ENCODE measurements at regions not wholly inside any gene's neighbourhood (a gene's known extent, or its start where the extent isn't known, plus 50 kb on each side); places are given as distances from the start of the nearest gene placed in this dataset.

GRCh38 chr11:106217456-106217855 lies 140.0 kb downstream of the AASDHPPT start:
- no peak for DNase-seq

- no peak for DNase-seq
Observed at GRCh38 chr11:106218106-106218505, 140.6 kb downstream of the AASDHPPT start.

GRCh38 chr11:106222626-106223025 lies 145.2 kb downstream of the AASDHPPT start:
- DNase-seq = no peak

- no peak for DNase-seq
Observed at GRCh38 chr11:106224172-106224571, 146.7 kb downstream of the AASDHPPT start.

- no peak for DNase-seq
Observed at GRCh38 chr11:106228996-106229395, 151.5 kb downstream of the AASDHPPT start.

- no peak for DNase-seq
Observed at GRCh38 chr11:106231591-106231990, 154.1 kb downstream of the AASDHPPT start.

GRCh38 chr11:106233191-106233590 lies 155.7 kb downstream of the AASDHPPT start:
- DNase-seq = no peak

- DNase-seq = no peak
Observed at GRCh38 chr11:106234794-106235193, 157.3 kb downstream of the AASDHPPT start.

GRCh38 chr11:106236295-106236694 lies 158.8 kb downstream of the AASDHPPT start:
- no peak for DNase-seq

- DNase-seq = no peak
Observed at GRCh38 chr11:106238704-106239360, 161.4 kb downstream of the AASDHPPT start.

- DNase-seq = no peak
Observed at GRCh38 chr11:106241601-106242257, 164.3 kb downstream of the AASDHPPT start.

- DNase-seq = no peak
Observed at GRCh38 chr11:106242718-106243415, 165.4 kb downstream of the AASDHPPT start.

GRCh38 chr11:106246495-106246894 lies 169.0 kb downstream of the AASDHPPT start:
- DNase-seq = no peak

- DNase-seq = no peak
Observed at GRCh38 chr11:106249617-106250239, 172.3 kb downstream of the AASDHPPT start.

GRCh38 chr11:106262852-106263251 lies 185.4 kb downstream of the AASDHPPT start:
- no peak for DNase-seq

- DNase-seq = no peak
Observed at GRCh38 chr11:106263527-106263926, 186.1 kb downstream of the AASDHPPT start.

- no peak for DNase-seq
Observed at GRCh38 chr11:106271086-106271485, 193.6 kb downstream of the AASDHPPT start.

GRCh38 chr11:106271686-106272085 lies 194.2 kb downstream of the AASDHPPT start:
- DNase-seq = no peak

GRCh38 chr11:106275151-106275550 lies 197.7 kb downstream of the AASDHPPT start:
- DNase-seq = no peak

GRCh38 chr11:106276126-106276525 lies 198.7 kb downstream of the AASDHPPT start:
- DNase-seq = no peak

GRCh38 chr11:106276859-106277436 lies 199.5 kb downstream of the AASDHPPT start:
- no peak for DNase-seq

- no peak for DNase-seq
Observed at GRCh38 chr11:106277484-106277883, 200.0 kb downstream of the AASDHPPT start.

GRCh38 chr11:106278391-106278790 lies 200.9 kb downstream of the AASDHPPT start:
- no peak for DNase-seq

Measured in hematopoietic multipotent progenitor cell treated with erythropoietin and hydrocortisone succinate and interleukin-3 and kit ligand, for 8 days (in vitro differentiated cells).